T-helper 17 cell (primary cell): ENCODE measurements at regions not wholly inside any gene's neighbourhood (a gene's known extent, or its start where the extent isn't known, plus 50 kb on each side); places are given as distances from the start of the nearest gene placed in this dataset.

Experiments
- ATAC-seq: fragments of 150-1000 bp; cut with Tn5 transposase; 2 replicates; pipeline ENCODE4 v1.10.0; 2021; ENCODE audit warnings: mild to moderate bottlenecking, moderate library complexity
- DNase-seq, 3 donors: peaks; one replicate each; pipeline versions ENCODE4 v3.0.0 to v3.0.0-alpha.2; 2020 to 2021
- H3K9me3 ChIP-seq: one replicate; pipeline ENCODE4 v1.7.0; 2013; ENCODE audit warnings: low read length, mild to moderate bottlenecking; ENCODE audit not compliant: control insufficient read depth, poor library complexity, severe bottlenecking
- H3K27ac Mint-ChIP-seq: one replicate; pipeline ENCODE4 v1.8.0; 2022; ENCODE audit warnings: mild to moderate bottlenecking, moderate library complexity, mixed read lengths
- H3K27me3 Mint-ChIP-seq: one replicate; pipeline ENCODE4 v1.8.0; 2022; ENCODE audit warnings: mixed read lengths
- H3K36me3 Mint-ChIP-seq: one replicate; pipeline ENCODE4 v1.8.0; 2022; ENCODE audit warnings: low read depth, mixed read lengths
- H3K4me1 Mint-ChIP-seq: one replicate; pipeline ENCODE4 v1.8.0; 2022; ENCODE audit warnings: mild to moderate bottlenecking, mixed read lengths
- H3K4me3 Mint-ChIP-seq: one replicate; pipeline ENCODE4 v1.8.0; 2022; ENCODE audit warnings: mild to moderate bottlenecking, moderate library complexity, mixed read lengths

- Mint-ChIP-seq H3K36me3 (peaks cover 6% of the 10 kb centered on the region), H3K4me3 (no peak overlapping the region), H3K4me1 (peaks cover 3% of the 10 kb centered on the region), H3K27me3 (peaks cover 77% of the 10 kb centered on the region), H3K27ac (no peak overlapping the region)
- ATAC-seq (no peak), DNase-seq (no peak)
- no peaks in the 10 kb centered on the region for H3K9me3 ChIP-seq
These were observed 165.1 kb downstream of the RPIA start for GRCh38 chr2:88856409-88857135.

- Mint-ChIP-seq H3K27ac (no peak overlapping the region), H3K36me3 (peaks cover 7% of the 10 kb centered on the region), H3K27me3 (peaks cover 75% of the 10 kb centered on the region), H3K4me1 (peaks cover 3% of the 10 kb centered on the region), H3K4me3 (no peak overlapping the region)
- no peaks in the 10 kb centered on the region for H3K9me3 ChIP-seq
- DNase-seq = no peak
- no peak for ATAC-seq
These were observed 165.8 kb downstream of the RPIA start for GRCh38 chr2:88857274-88857741.

GRCh38 chr2:88857951-88858411 is 166.5 kb downstream of the RPIA start:
- ATAC-seq = no peak
- H3K4me3 Mint-ChIP-seq = no peak overlapping the region
- H3K27ac Mint-ChIP-seq = no peak overlapping the region
- H3K27me3 Mint-ChIP-seq = peaks cover 68% of the 10 kb centered on the region
- H3K9me3 ChIP-seq = no peaks in the 10 kb centered on the region
- peaks cover 3% of the 10 kb centered on the region for H3K4me1 Mint-ChIP-seq
- DNase-seq = no peak
- peaks cover 7% of the 10 kb centered on the region for H3K36me3 Mint-ChIP-seq

GRCh38 chr2:88859461-88859860 is 168.0 kb downstream of the RPIA start:
- no peaks in the 10 kb centered on the region for H3K9me3 ChIP-seq
- Mint-ChIP-seq H3K4me3 (peak overlapping the region; percentile 53), H3K36me3 (peaks cover 7% of the 10 kb centered on the region), H3K27me3 (peaks cover 72% of the 10 kb centered on the region), H3K4me1 (peaks cover 3% of the 10 kb centered on the region), H3K27ac (no peak overlapping the region)
- ATAC-seq (no peak), DNase-seq (no peak)

GRCh38 chr2:88860421-88861075 is 169.1 kb downstream of the RPIA start:
- no peak overlapping the region for H3K27ac Mint-ChIP-seq
- no peak for ATAC-seq

GRCh38 chr2:88865801-88866371 is 174.4 kb downstream of the RPIA start:
- DNase-seq (no peak), ATAC-seq (peak; percentile 30)
- Mint-ChIP-seq H3K4me3 (no peak overlapping the region), H3K27me3 (peaks cover 70% of the 10 kb centered on the region), H3K36me3 (peaks cover 5% of the 10 kb centered on the region), H3K4me1 (peaks cover 13% of the 10 kb centered on the region), H3K27ac (no peak overlapping the region)
- H3K9me3 ChIP-seq = no peaks in the 10 kb centered on the region

More at GRCh38 chr2:88860421-88861075, 169.1 kb downstream of the RPIA start:
- H3K4me3 Mint-ChIP-seq = no peak overlapping the region
- peaks cover 71% of the 10 kb centered on the region for H3K27me3 Mint-ChIP-seq
- H3K4me1 Mint-ChIP-seq = peaks cover 7% of the 10 kb centered on the region
- H3K36me3 Mint-ChIP-seq = peaks cover 7% of the 10 kb centered on the region
- DNase-seq = no peak
- H3K9me3 ChIP-seq = no peaks in the 10 kb centered on the region

- ATAC-seq (no peak), DNase-seq (no peak)
- H3K36me3 Mint-ChIP-seq = no peaks in the 10 kb centered on the region
- H3K4me3 Mint-ChIP-seq = no peak overlapping the region
- H3K9me3 ChIP-seq = no peaks in the 10 kb centered on the region
- H3K27ac Mint-ChIP-seq = no peak overlapping the region
- peaks cover 70% of the 10 kb centered on the region for H3K27me3 Mint-ChIP-seq
- H3K4me1 Mint-ChIP-seq = peaks cover 10% of the 10 kb centered on the region
These were observed 175.3 kb downstream of the RPIA start for GRCh38 chr2:88866756-88867155.

- no peak overlapping the region for H3K4me3 Mint-ChIP-seq
- ATAC-seq = no peak
- H3K9me3 ChIP-seq = no peaks in the 10 kb centered on the region
- H3K36me3 Mint-ChIP-seq = no peaks in the 10 kb centered on the region
- no peak for DNase-seq
- peaks cover 70% of the 10 kb centered on the region for H3K27me3 Mint-ChIP-seq
- H3K4me1 Mint-ChIP-seq = peaks cover 12% of the 10 kb centered on the region
- H3K27ac Mint-ChIP-seq = no peak overlapping the region
These were observed 177.4 kb downstream of the RPIA start for GRCh38 chr2:88868861-88869260.

- no peak for DNase-seq
- H3K36me3 Mint-ChIP-seq = no peaks in the 10 kb centered on the region
- no peak overlapping the region for H3K27ac Mint-ChIP-seq
- H3K4me3 Mint-ChIP-seq = peak overlapping the region; percentile 25
- ATAC-seq = no peak
- H3K9me3 ChIP-seq = no peaks in the 10 kb centered on the region
- peaks cover 57% of the 10 kb centered on the region for H3K27me3 Mint-ChIP-seq
- H3K4me1 Mint-ChIP-seq = peaks cover 9% of the 10 kb centered on the region
These were observed 178.9 kb downstream of the RPIA start for GRCh38 chr2:88870267-88870839.

GRCh38 chr2:88871336-88871735 is 179.9 kb downstream of the RPIA start:
- no peaks in the 10 kb centered on the region for H3K36me3 Mint-ChIP-seq
- no peak for DNase-seq
- ATAC-seq = no peak
- H3K27ac Mint-ChIP-seq = no peak overlapping the region
- H3K9me3 ChIP-seq = no peaks in the 10 kb centered on the region
- peaks cover 8% of the 10 kb centered on the region for H3K4me1 Mint-ChIP-seq
- H3K4me3 Mint-ChIP-seq = no peak overlapping the region
- peaks cover 53% of the 10 kb centered on the region for H3K27me3 Mint-ChIP-seq

GRCh38 chr2:88873620-88874019 is 182.1 kb downstream of the RPIA start:
- no peaks in the 10 kb centered on the region for H3K36me3 Mint-ChIP-seq
- H3K9me3 ChIP-seq = no peaks in the 10 kb centered on the region
- DNase-seq = no peak
- H3K4me3 Mint-ChIP-seq = no peak overlapping the region
- ATAC-seq = no peak
- peaks cover 57% of the 10 kb centered on the region for H3K27me3 Mint-ChIP-seq
- H3K27ac Mint-ChIP-seq = no peak overlapping the region
- peaks cover 3% of the 10 kb centered on the region for H3K4me1 Mint-ChIP-seq

GRCh38 chr2:88874063-88874657 is 182.7 kb downstream of the RPIA start:
- H3K27ac Mint-ChIP-seq = no peak overlapping the region
- peaks cover 58% of the 10 kb centered on the region for H3K27me3 Mint-ChIP-seq
- no peaks in the 10 kb centered on the region for H3K36me3 Mint-ChIP-seq
- H3K4me1 Mint-ChIP-seq = peaks cover 3% of the 10 kb centered on the region
- DNase-seq (peak in 1 of 3 donors; percentile 15), ATAC-seq (peak; percentile 63)
- H3K4me3 Mint-ChIP-seq = no peak overlapping the region
- no peaks in the 10 kb centered on the region for H3K9me3 ChIP-seq

GRCh38 chr2:88875736-88876135 is 184.3 kb downstream of the RPIA start:
- Mint-ChIP-seq H3K27me3 (peaks cover 54% of the 10 kb centered on the region), H3K4me1 (peaks cover 3% of the 10 kb centered on the region), H3K27ac (no peak overlapping the region), H3K4me3 (no peak overlapping the region), H3K36me3 (no peaks in the 10 kb centered on the region)
- DNase-seq (no peak), ATAC-seq (no peak)
- H3K9me3 ChIP-seq = no peaks in the 10 kb centered on the region
